DMS53 treated with DMSO at 0.1 percent for 48 hours (cell line): ENCODE measurements at regions not wholly inside any gene's neighbourhood (a gene's known extent, or its start where the extent isn't known, plus 50 kb on each side); places are given as distances from the start of the nearest gene placed in this dataset.

ENCODE experiments used
- DNase-seq: peaks from one replicate; lab custom pipeline; 2025; ENCODE audit not compliant: unreplicated experiment; lab: John Stamatoyannopoulos, UW

DNA sequence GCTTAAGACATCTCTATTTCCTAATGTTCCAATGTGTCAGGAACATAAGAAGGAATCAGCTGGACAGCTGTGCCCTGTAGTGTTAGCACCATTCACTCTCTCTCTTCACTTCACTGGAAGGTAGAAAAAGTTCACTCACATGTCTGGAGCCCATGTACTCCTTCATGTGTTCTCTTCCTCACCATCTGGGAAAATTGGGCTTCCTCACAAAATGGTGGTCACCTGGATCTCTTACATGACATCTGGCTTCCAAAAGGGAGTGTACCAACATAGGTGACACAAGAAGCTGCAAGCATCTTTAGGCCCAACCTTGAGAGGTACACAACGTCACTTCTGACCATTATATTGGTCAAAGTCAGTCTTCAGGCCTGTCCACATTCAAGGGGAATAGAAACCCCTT, 882.6 kb downstream of the LTN1 start:
- DNase-seq, result no peak

DNA sequence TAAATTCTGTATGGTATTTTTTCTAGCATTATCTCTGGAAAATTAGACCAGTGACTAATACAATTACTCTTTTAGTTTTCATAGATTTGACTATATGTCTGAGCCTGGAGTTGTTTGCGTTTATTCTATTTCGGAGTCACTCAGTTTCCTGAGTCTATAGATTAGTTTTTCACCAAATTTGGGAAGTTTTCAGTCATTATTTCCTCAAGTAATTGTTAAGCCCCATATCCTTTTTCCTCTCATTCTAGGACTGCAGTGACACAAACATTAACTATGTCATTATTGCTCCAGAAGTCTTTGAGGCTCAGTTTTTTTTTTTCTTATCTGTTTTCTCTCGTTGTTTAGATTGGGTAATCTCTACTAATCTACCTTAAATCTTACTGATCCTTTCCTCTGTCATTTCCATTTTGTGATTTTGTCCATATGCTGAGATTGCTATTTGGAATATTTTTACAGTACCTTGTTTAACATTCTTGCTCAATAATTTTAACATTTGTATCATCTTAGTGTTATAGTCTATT, 886.2 kb downstream of the LTN1 start:
- no peak for DNase-seq

- DNase-seq, result peak; percentile 37
These were observed 888.3 kb downstream of the LTN1 start for GRCh38 chr21:28104346-28104745.

GRCh38 chr21:28100366-28100765, 892.3 kb downstream of the LTN1 start:
- no peak for DNase-seq

DNA sequence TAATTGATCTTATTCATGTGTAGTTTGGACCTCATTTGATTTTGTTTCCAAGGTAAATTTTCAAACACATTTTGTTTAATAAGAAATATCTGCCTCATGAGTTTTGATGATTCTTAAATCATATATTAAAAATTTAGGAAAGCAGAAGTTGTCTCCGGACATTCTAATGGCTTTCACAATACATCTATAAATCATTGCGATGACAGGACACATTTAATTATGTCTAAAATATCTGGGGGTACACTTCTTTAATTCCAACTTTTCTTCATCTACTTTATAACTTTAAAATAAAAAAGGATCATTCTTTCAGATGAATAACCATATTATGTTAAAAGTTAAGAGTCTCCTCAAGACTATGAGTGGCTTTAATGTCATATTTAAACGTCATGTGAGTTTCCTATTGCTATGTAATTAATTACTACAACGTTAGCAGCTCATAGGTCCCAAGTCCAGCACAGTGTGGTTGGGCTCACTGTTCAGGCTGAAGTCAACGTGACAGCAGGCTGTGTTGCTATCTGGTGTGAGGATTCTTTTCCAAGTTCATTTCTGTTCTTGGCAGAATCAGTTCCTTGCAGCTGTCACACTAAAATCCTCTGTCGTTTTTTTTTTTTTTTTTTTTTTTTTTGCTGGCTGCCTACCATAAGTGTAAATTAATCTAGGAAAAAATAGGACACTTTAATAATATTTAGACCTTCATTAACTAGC, 893.5 kb downstream of the LTN1 start:
- DNase-seq, result no peak

DNA sequence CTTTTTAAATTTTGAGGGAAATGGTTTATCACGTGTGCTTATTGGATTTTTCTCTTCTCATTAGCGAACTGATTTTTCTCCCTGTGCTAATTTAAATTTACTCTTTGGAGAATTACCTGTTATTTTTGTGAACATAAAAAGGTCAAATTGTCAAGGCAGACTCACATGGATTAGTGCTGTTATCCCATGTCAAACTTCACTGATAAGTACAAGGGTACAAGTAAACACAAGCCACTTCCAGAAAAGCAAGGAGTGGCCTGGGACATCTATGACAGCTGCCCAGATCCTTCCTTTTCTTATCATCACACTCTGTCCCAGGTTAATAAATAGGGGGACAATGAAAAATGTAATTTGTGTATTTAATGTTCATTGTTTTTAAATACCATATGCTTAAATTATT, 901.2 kb downstream of the LTN1 start:
- no peak for DNase-seq

- DNase-seq, result no peak
These were observed 902.1 kb downstream of the LTN1 start for GRCh38 chr21:28090546-28090945.

- no peak for DNase-seq
These were observed 902.9 kb downstream of the LTN1 start for GRCh38 chr21:28089599-28090441.

- no peak for DNase-seq
These were observed 905.7 kb downstream of the LTN1 start for GRCh38 chr21:28086861-28087581.

DNA sequence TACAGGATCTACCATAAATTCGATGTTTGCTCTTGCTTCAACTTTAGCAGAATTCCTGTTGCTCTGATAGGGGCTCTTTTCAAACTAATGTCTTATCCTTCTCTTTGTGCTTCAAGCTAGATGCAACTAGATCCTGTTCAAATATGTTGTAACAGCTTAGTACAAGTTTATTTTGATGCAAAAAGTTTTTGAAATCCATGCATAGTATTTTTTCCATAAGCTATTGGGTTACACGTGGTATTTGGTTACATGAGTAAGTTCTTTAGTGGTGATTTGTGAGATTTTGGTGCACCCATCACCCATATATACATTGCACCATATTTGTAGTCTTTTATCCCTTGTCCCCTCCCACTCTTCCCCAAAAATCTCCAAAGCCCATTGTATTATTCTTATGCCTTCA, 907.7 kb downstream of the LTN1 start:
- no peak for DNase-seq

DNA sequence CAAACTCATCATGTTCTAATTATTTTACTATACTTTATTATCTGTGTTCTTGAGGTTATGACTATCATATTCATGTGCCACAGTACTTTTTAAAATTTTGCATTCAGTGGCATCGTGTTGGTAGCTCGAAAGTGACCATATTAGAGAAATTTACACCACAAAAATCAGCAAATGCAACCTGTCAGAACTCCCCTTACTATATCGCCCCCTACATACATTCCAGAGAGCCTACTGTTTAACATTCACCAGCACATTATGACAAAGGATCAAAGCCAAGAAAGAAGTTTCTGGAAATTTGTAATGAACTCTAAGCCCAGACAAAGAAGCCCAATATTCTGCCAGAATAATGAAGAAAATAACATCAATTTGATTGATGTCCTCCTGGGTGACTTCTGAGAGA, 909.3 kb downstream of the LTN1 start:
- no peak for DNase-seq

DNA sequence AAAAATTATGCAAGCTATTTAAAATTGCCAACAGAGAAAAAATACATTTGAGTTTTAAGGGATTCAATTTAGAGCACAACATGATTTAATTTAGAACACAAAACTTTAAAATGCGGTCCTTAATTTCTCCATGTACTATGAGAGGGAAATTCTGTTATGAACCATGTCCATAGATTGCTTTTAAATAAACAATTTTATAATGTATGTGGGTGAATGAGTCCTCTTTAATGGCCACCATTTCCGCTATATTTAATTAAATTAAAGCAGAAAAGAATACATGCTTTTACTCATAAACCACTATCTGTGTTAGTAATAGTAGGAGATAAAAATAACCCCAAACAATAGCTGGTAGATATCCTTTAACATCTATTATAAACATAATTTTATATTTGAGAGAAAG, 914.6 kb downstream of the LTN1 start:
- no peak for DNase-seq

DNA sequence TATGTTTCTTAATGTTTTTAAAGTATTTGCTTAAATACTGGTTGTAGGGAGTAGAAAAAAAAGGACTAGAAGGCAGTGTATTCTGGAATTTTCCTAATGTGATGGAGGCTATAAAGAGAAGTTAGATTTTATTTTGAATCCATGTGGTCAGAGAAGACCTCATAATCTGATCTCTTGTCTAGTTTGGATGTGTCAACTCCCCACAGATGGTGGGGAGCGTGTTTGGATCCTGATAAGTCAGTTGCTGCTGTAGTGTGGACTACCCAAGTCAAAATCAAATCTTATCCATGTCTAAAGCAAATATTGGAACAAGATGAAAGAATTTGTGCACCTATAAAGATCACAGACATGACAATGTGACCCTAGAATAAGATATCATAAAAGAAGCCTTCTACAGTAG, 918.0 kb downstream of the LTN1 start:
- DNase-seq, result no peak

DNA sequence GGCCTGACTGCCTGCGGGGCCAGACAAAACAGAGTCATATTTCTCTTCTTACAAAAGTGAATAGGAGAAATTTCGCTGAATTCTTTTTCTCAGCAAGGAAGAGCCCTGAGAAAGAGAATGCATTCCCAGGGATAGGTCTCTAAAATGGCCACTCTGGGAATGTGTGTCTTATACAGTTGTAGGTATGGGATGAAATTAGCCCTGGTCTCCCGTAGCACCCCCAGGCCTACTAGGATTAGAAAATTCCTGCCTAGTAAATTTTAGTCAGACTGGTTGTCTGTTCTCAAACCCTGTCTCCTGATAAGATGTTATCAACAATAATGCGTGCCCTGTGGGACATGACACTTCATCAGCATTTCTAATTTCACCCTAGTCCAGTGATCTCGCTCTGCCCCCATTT, 920.1 kb downstream of the LTN1 start:
- no peak for DNase-seq

GRCh38 chr21:28069450-28069923, 923.2 kb downstream of the LTN1 start:
- no peak for DNase-seq

- DNase-seq, result no peak
These were observed 924.0 kb downstream of the LTN1 start for GRCh38 chr21:28068455-28069358.

DNA sequence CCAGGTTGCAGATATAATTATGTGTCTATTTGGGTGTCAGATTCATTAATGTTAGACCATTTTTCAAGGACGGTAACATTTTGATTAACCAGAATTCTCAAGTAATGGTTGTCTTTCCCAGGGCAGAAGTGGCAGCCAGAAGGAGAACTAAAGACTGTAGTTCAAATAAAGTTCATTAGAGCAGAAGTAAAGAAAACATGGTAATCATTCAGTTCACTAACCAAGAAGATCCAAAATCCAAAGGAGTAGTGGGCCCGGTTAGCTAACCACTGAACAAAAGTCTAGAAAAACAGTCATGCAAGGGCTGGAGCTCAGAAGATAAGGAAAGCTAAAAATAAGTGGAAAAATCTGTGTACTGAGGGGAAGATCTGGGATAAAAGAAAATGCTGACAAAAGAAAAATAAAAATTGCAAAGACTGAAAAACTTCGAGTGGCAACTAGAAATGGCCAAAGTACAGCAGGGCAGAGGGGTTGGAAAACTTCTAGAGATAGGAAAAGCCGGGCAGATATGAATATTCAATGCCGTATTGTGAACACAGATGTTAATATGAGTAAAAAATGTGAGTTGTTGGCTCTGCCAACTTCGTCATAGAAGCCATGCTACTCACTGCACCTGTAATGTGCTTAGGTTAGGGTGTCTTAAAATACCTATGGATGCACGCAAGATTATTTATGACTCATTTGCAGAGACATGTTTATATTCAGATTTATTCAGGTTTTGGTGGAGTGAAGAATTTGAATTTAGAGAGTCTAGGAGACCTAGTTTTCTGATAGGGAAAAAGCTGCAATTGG, 925.9 kb downstream of the LTN1 start:
- DNase-seq, result no peak

DNA sequence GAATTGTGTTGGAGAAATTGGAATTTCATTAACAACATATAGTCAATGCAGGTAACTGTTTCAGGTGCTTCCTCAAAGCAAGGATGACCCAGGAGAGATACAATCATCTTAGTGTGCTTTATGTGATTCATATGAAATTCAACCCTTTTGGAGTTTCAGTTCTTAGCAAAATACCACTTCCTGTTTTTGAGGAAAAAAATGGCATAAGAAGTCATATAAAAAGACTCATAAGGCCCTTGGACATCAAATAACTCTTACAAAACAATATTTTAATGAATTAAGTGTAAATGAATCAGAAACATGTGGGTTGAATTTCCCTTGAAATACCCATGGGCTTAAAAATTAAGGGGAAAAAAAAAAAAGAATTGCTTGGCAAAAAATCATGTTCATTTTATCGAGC, 926.6 kb downstream of the LTN1 start:
- DNase-seq, result no peak
